ENCODE measurements at regions not wholly inside any gene's neighbourhood (a gene's known extent, or its start where the extent isn't known, plus 50 kb on each side); places are given as distances from the start of the nearest gene placed in this dataset.

- no peak overlapping the region for H3K4me2 ChIP-seq
- CTCF ChIA-PET, result no interaction called here
- H3K9me2 ChIP-seq, result no peaks in the 10 kb centered on the region
- no peaks in the 10 kb centered on the region for H4K20me1 ChIP-seq (ENCODE audit: insufficient read depth)
- no peaks in the 10 kb centered on the region for H3K36me3 ChIP-seq (replicated peaks in 1 of 2; ENCODE audit: control insufficient read depth in 1 of 2, insufficient read depth in 2 of 2, low read length in 1 of 2)
- H3K4me3 ChIP-seq (ENCODE audit: low read depth in 2 of 2, low read length in 1 of 2), result no peak overlapping the region
- DNase-seq, result no peak
- WGBS (ENCODE audit: low lambda C conversion rate), result 38% methylated on average over 2 of the region's 2 CpGs
- no peaks in the 10 kb centered on the region for H3F3A ChIP-seq (replicated peaks; ENCODE audit: insufficient read depth)
- TF ChIP-seq TAF1 (IDR thresholded peaks at IDR 0.05; ENCODE audit: borderline replicate concordance, low read depth, low read length) (no peak), RCOR1 (IDR thresholded peaks at IDR 0.05; ENCODE audit: low read length) (no peak), FOXM1 (IDR thresholded peaks at IDR 0.05; ENCODE audit: low read depth) (no peak)
- POLR2A ChIA-PET, result no interaction called here
- H3K27me3 ChIP-seq (ENCODE audit: insufficient read depth), result no peaks in the 10 kb centered on the region
- peaks cover 0 to 5% of the 10 kb centered on the region in 2 experiments; a peak in 1 of 4 replicates for H3K4me1 ChIP-seq (ENCODE audit: control insufficient read depth in 1 of 2, insufficient read depth in 2 of 2, low read depth in 1 of 2, low read length in 1 of 2)
- H2AFZ ChIP-seq (ENCODE audit: low read depth), result no peak overlapping the region
- no peak overlapping the region for H3K27ac ChIP-seq (ENCODE audit: low read depth in 2 of 2, low read length in 1 of 2)
- H3K79me2 ChIP-seq (ENCODE audit: insufficient read depth), result no peaks in the 10 kb centered on the region
- H3K9me3 ChIP-seq, result no peaks in the 10 kb centered on the region
- no peak overlapping the region for H3K9ac ChIP-seq
Measured at GRCh38 chr16:55012362-55012761, 81.7 kb downstream of the IRX5 start.

- Histone ChIP-seq H3F3A (replicated peaks; ENCODE audit: insufficient read depth) (no peaks in the 10 kb centered on the region), H3K9me3 (no peaks in the 10 kb centered on the region), H3K9me2 (no peaks in the 10 kb centered on the region), H3K36me3 (replicated peaks in 1 of 2; ENCODE audit: control insufficient read depth in 1 of 2, insufficient read depth in 2 of 2, low read length in 1 of 2) (no peaks in the 10 kb centered on the region), H4K20me1 (ENCODE audit: insufficient read depth) (no peaks in the 10 kb centered on the region), H3K79me2 (ENCODE audit: insufficient read depth) (no peaks in the 10 kb centered on the region), H3K4me3 (ENCODE audit: low read depth in 2 of 2, low read length in 1 of 2) (no peak overlapping the region), H3K4me2 (no peak overlapping the region), H3K27ac (ENCODE audit: low read depth in 2 of 2, low read length in 1 of 2) (no peak overlapping the region), H3K27me3 (ENCODE audit: insufficient read depth) (no peaks in the 10 kb centered on the region), H3K4me1 (ENCODE audit: control insufficient read depth in 1 of 2, insufficient read depth in 2 of 2, low read depth in 1 of 2, low read length in 1 of 2) (peaks cover 0 to 9% of the 10 kb centered on the region in 2 experiments; a peak in 1 of 4 replicates), H2AFZ (ENCODE audit: low read depth) (no peak overlapping the region), H3K9ac (no peak overlapping the region)
- no peak for TF ChIP-seq TEAD4 (IDR thresholded peaks at IDR 0.05; ENCODE audit: borderline replicate concordance, insufficient read depth)
- TF ChIP-seq CHD2 (IDR thresholded peaks at IDR 0.05; ENCODE audit: low read length, partially characterized antibody), result no peak
- no peak for TF ChIP-seq NRF1 (IDR thresholded peaks at IDR 0.05; ENCODE audit: low read depth, low read length)
- 45% methylated on average over 6 of the region's 6 CpGs for WGBS (ENCODE audit: low lambda C conversion rate)
- DNase-seq, result no peak
- ChIA-PET CTCF (no interaction called here), POLR2A (no interaction called here)
Measured at GRCh38 chr16:55012793-55013192, 82.1 kb downstream of the IRX5 start.

- 75% methylated on average over 4 of the region's 4 CpGs for WGBS (ENCODE audit: low lambda C conversion rate)
- H3K27ac ChIP-seq (ENCODE audit: low read depth in 2 of 2, low read length in 1 of 2), result no peak overlapping the region
- H3K36me3 ChIP-seq (replicated peaks in 1 of 2; ENCODE audit: control insufficient read depth in 1 of 2, insufficient read depth in 2 of 2, low read length in 1 of 2), result no peaks in the 10 kb centered on the region
- no peak overlapping the region for H3K9ac ChIP-seq
- no peak overlapping the region for H2AFZ ChIP-seq (ENCODE audit: low read depth)
- no peaks in the 10 kb centered on the region for H3K9me2 ChIP-seq
- no peaks in the 10 kb centered on the region for H3K9me3 ChIP-seq
- no peak for DNase-seq
- H3F3A ChIP-seq (replicated peaks; ENCODE audit: insufficient read depth), result no peaks in the 10 kb centered on the region
- H3K4me2 ChIP-seq, result no peak overlapping the region
- no peaks in the 10 kb centered on the region for H4K20me1 ChIP-seq (ENCODE audit: insufficient read depth)
- no peaks in the 10 kb centered on the region for H3K27me3 ChIP-seq (ENCODE audit: insufficient read depth)
- POLR2A ChIA-PET, result no interaction called here
- peaks cover 0 to 12% of the 10 kb centered on the region in 2 experiments; a peak in 1 of 4 replicates for H3K4me1 ChIP-seq (ENCODE audit: control insufficient read depth in 1 of 2, insufficient read depth in 2 of 2, low read depth in 1 of 2, low read length in 1 of 2)
- CTCF ChIA-PET, result interaction anchor here (1.3 kb wide), 1 partner anchor 13 kb away, joined by 3 read pairs; no protein-coding TSS in a partner anchor
- no peak for TF ChIP-seq FOSL2 (IDR thresholded peaks at IDR 0.05; ENCODE audit: borderline replicate concordance, low read depth)
- no peak for TF ChIP-seq USF1 (IDR thresholded peaks at IDR 0.05; ENCODE audit: borderline replicate concordance, low read depth)
- no peak for TF ChIP-seq JUND (IDR thresholded peaks at IDR 0.05)
- TF ChIP-seq TEAD4 (IDR thresholded peaks at IDR 0.05; ENCODE audit: borderline replicate concordance, insufficient read depth), result no peak
- TF ChIP-seq NRF1 (IDR thresholded peaks at IDR 0.05; ENCODE audit: low read depth, low read length), result no peak
- no peak for TF ChIP-seq PBX3 (IDR thresholded peaks at IDR 0.05)
- TF ChIP-seq GABPA (IDR thresholded peaks at IDR 0.05; ENCODE audit: low read depth), result no peak
- TF ChIP-seq POLR2AphosphoS5 (IDR thresholded peaks at IDR 0.05; ENCODE audit: low read depth, low read length), result no peak
- TF ChIP-seq TCF12 (IDR thresholded peaks at IDR 0.05), result no peak
- TF ChIP-seq SMC3 (IDR thresholded peaks at IDR 0.05; ENCODE audit: low read depth, low read length), result no peak
- no peak for TF ChIP-seq RXRA (IDR thresholded peaks at IDR 0.05; ENCODE audit: borderline replicate concordance, low read depth)
- no peak for TF ChIP-seq REST (IDR thresholded peaks at IDR 0.05; ENCODE audit: low read depth, low read length)
- no peak for TF ChIP-seq FOXJ3 (CRISPR knock-in tag; IDR thresholded peaks at IDR 0.05)
- no peak for TF ChIP-seq SIN3A (IDR thresholded peaks at IDR 0.05; ENCODE audit: borderline replicate concordance, low read depth, low read length)
- H3K79me2 ChIP-seq (ENCODE audit: insufficient read depth), result no peaks in the 10 kb centered on the region
- H3K4me3 ChIP-seq (ENCODE audit: low read depth in 2 of 2, low read length in 1 of 2), result no peak overlapping the region
Measured at GRCh38 chr16:55014022-55014421, 83.4 kb downstream of the IRX5 start.

Measured in SK-N-SH (cell line).